DMS 273 treated with DMSO at 0.1 percent for 48 hours (cell line): ENCODE measurements at regions not wholly inside any gene's neighbourhood (a gene's known extent, or its start where the extent isn't known, plus 50 kb on each side); places are given as distances from the start of the nearest gene placed in this dataset.
"Not testable (repeated sequence)": the region's sequence is repeated elsewhere in the genome, so short reads cannot be mapped to it uniquely, and the experiment has no call there.

Experiments used
- DNase-seq: peaks from one replicate; lab custom pipeline; 2025; lab: John Stamatoyannopoulos, UW

- no peak for DNase-seq
Measured at GRCh38 chr21:14903172-14903865, 161.5 kb downstream of the NRIP1 start.

GRCh38 chr21:14901482-14901958, 163.3 kb downstream of the NRIP1 start:
- DNase-seq, result no peak

GRCh38 chr21:14900611-14901010, 164.2 kb downstream of the NRIP1 start:
- no peak for DNase-seq

- DNase-seq, result no peak
Measured at GRCh38 chr21:14900058-14900457, 164.7 kb downstream of the NRIP1 start.

GRCh38 chr21:14895792-14896191, 169.0 kb downstream of the NRIP1 start:
- DNase-seq, result no peak

- DNase-seq, result no peak
Measured at GRCh38 chr21:14890141-14890540, 174.7 kb downstream of the NRIP1 start.

- DNase-seq, result no peak
Measured at GRCh38 chr21:14889080-14889810, 175.6 kb downstream of the NRIP1 start.

- no peak for DNase-seq
Measured at GRCh38 chr21:14888202-14888601, 176.6 kb downstream of the NRIP1 start.

GRCh38 chr21:14886001-14886400, 178.8 kb downstream of the NRIP1 start:
- no peak for DNase-seq

- no peak for DNase-seq
Measured at GRCh38 chr21:14883351-14883750, 181.4 kb downstream of the NRIP1 start.

GRCh38 chr21:14882545-14882944, 182.3 kb downstream of the NRIP1 start:
- DNase-seq, result not testable (repeated sequence)

- DNase-seq, result no peak
Measured at GRCh38 chr21:14881863-14882499, 182.8 kb downstream of the NRIP1 start.

- DNase-seq, result no peak
Measured at GRCh38 chr21:14880922-14881321, 183.9 kb downstream of the NRIP1 start.

- no peak for DNase-seq
Measured at GRCh38 chr21:14879458-14879857, 185.3 kb downstream of the NRIP1 start.

- no peak for DNase-seq
Measured at GRCh38 chr21:14878971-14879370, 185.8 kb downstream of the NRIP1 start.

- no peak for DNase-seq
Measured at GRCh38 chr21:14877581-14878228, 187.1 kb downstream of the NRIP1 start.

- DNase-seq, result peak; percentile 72
Measured at GRCh38 chr21:14876524-14876840, 188.3 kb downstream of the NRIP1 start.

GRCh38 chr21:14875704-14876523, 188.9 kb downstream of the NRIP1 start:
- DNase-seq, result no peak

GRCh38 chr21:14875186-14875585, 189.6 kb downstream of the NRIP1 start:
- DNase-seq, result no peak

GRCh38 chr21:14874379-14874778, 190.4 kb downstream of the NRIP1 start:
- DNase-seq, result no peak

- no peak for DNase-seq
Measured at GRCh38 chr21:14871861-14872260, 192.9 kb downstream of the NRIP1 start.

- DNase-seq, result no peak
Measured at GRCh38 chr21:14870853-14871149, 194.0 kb downstream of the NRIP1 start.
